GM12878 (cell line): ENCODE measurements at regions not wholly inside any gene's neighbourhood (a gene's known extent, or its start where the extent isn't known, plus 50 kb on each side); places are given as distances from the start of the nearest gene placed in this dataset.

Source experiments
- ATAC-seq: fragments of 200-7000 bp; cut with Tn5 transposase; 3 replicates; pipeline ENCODE4 v1.9.1; 2020; ENCODE audit warnings: mild to moderate bottlenecking, moderate library complexity
- BruUV-seq: library from RNA; stranded (reverse); fragments of 400-500 nt; replicated peaks from 2 replicates; lab custom pipeline; 2021; lab: Mats Ljungman, UMichigan
- CTCF ChIA-PET: fragments of 300-600 bp; sonication (Branson Sonifier 250); formaldehyde crosslinking; extraction: SDS; loops from one replicate; lab custom pipeline; 2021; ENCODE audit warnings: inconsistent platforms; lab: Yijun Ruan, JAX
- POLR2A ChIA-PET: fragments of 350-600 bp; formaldehyde crosslinking; extraction: SDS; loops from one replicate; lab custom pipeline; 2021; ENCODE audit warnings: inconsistent platforms; lab: Charles Lee
- RAD21 ChIA-PET: fragments of 300-600 bp; sonication (Branson Sonifier 250); formaldehyde crosslinking; loops from one replicate; lab custom pipeline; 2023; ENCODE audit warnings: antibody characterized with exemption; ENCODE audit not compliant: unreplicated experiment; lab: Charles Lee
- SMC1A ChIA-PET: fragments of 300-600 bp; sonication (Branson Sonifier 250); formaldehyde crosslinking; loops from one replicate; lab custom pipeline; 2023; ENCODE audit not compliant: unreplicated experiment, uncharacterized antibody; lab: Charles Lee
- DNase-seq: peaks from one replicate; pipeline ENCODE4 v3.0.0-alpha.2; 2011; ENCODE audit warnings: low read depth, low spot score
- FAIRE-seq: peaks from 3 replicates; lab custom pipeline; 2011; peaks lifted over from hg19 to GRCh38; lab: Jason Lieb, UNC
- H2AFZ ChIP-seq: 2 replicates; pipeline ENCODE4 v1.6.0; 2011; ENCODE audit warnings: low read depth, low read length, control low read depth; ENCODE audit not compliant: control insufficient read depth
- H3K27ac ChIP-seq: 2 replicates; pipeline ENCODE4 v1.5.1; 2011; ENCODE audit warnings: control low read depth; ENCODE audit not compliant: control insufficient read depth, insufficient read depth
- H3K27me3 ChIP-seq, 2 experiments: replicated peaks in 1 of 2; 2 replicates each; pipeline versions ENCODE4 v1.6.0 to v1.6.1; 2011; ENCODE audit warnings: low read length in 1 of 2; ENCODE audit not compliant: control insufficient read depth in 2 of 2, insufficient read depth in 2 of 2
- H3K36me3 ChIP-seq, 2 experiments: 2 replicates each; pipeline ENCODE4 v1.5.1; 2011; ENCODE audit warnings: low read length in 1 of 2; ENCODE audit not compliant: control insufficient read depth in 2 of 2, insufficient read depth in 2 of 2
- H3K4me1 ChIP-seq: 2 replicates; pipeline ENCODE4 v1.6.1; 2011; ENCODE audit warnings: mild to moderate bottlenecking, low read length, moderate library complexity, mixed read lengths; ENCODE audit not compliant: control insufficient read depth, insufficient read depth
- H3K4me2 ChIP-seq: 2 replicates; pipeline ENCODE4 v1.6.0; 2011; ENCODE audit warnings: control low read depth; ENCODE audit not compliant: control insufficient read depth, insufficient read depth
- H3K4me3 ChIP-seq: fragments of 200-600 bp; sonication (generic); 2 replicates; pipeline ENCODE4 v1.5.1; 2016
- H3K79me2 ChIP-seq: 2 replicates; pipeline ENCODE4 v1.6.0; 2011; ENCODE audit warnings: low read length; ENCODE audit not compliant: control insufficient read depth, insufficient read depth
- H3K9ac ChIP-seq: 2 replicates; pipeline ENCODE4 v1.8.0; 2011; ENCODE audit warnings: low read length, control low read depth, mixed read lengths; ENCODE audit not compliant: control insufficient read depth, insufficient read depth
- H3K9me3 ChIP-seq: replicated peaks from 3 replicates; pipeline ENCODE4 v1.5.1; 2011; ENCODE audit warnings: mild to moderate bottlenecking, low read length; ENCODE audit not compliant: control insufficient read depth, insufficient read depth
- H4K20me1 ChIP-seq: 2 replicates; pipeline ENCODE4 v1.6.0; 2011; ENCODE audit not compliant: control insufficient read depth, insufficient read depth
- CHD1 ChIP-seq: IDR thresholded peaks from 2 replicates; pipeline ENCODE4 v1.6.1; 2012; ENCODE audit warnings: low read depth, low read length, improper control_type of control experiment
- GATAD2B ChIP-seq: fragments of 450-650 bp; conservative IDR thresholded peaks from 2 replicates; pipeline ENCODE4 v1.6.1; 2017; ENCODE audit warnings: low read depth, mild to moderate bottlenecking, moderate library complexity
- JUNB ChIP-seq: IDR thresholded peaks from 2 replicates; pipeline ENCODE4 v1.6.1; 2016; ENCODE audit warnings: antibody characterized with exemption, mild to moderate bottlenecking
- KAT2A ChIP-seq: conservative IDR thresholded peaks from 2 replicates; pipeline ENCODE4 v1.6.1; 2011; ENCODE audit warnings: low read depth, low read length; ENCODE audit not compliant: control insufficient read depth
- MLLT1 ChIP-seq: fragments of 450-650 bp; IDR thresholded peaks from 2 replicates; pipeline ENCODE4 v1.6.1; 2016; ENCODE audit warnings: mild to moderate bottlenecking
- NFIC ChIP-seq: IDR thresholded peaks from 2 replicates; pipeline ENCODE4 v1.6.1; 2012; ENCODE audit warnings: low read depth, mild to moderate bottlenecking, inconsistent platforms, low read length, moderate library complexity
- RAD21 ChIP-seq: IDR thresholded peaks from 2 replicates; pipeline ENCODE4 v1.6.1; 2011; ENCODE audit warnings: mild to moderate bottlenecking, low read depth, low read length, moderate library complexity; ENCODE audit not compliant: insufficient read depth
- SKIL ChIP-seq: fragments of 450-650 bp; IDR thresholded peaks from 2 replicates; pipeline ENCODE4 v1.6.1; 2017; ENCODE audit warnings: mild to moderate bottlenecking, low read depth, inconsistent platforms; ENCODE audit not compliant: poor library complexity, severe bottlenecking
- ZBTB33 ChIP-seq: fragments of 450-650 bp; IDR thresholded peaks from 2 replicates; pipeline ENCODE4 v1.6.1; 2017; ENCODE audit warnings: mild to moderate bottlenecking
- ZNF207 ChIP-seq: fragments of 450-650 bp; IDR thresholded peaks from 2 replicates; pipeline ENCODE4 v1.6.1; 2014; ENCODE audit warnings: antibody characterized with exemption, mild to moderate bottlenecking, borderline replicate concordance
- WGBS: methylation state at CpG from one replicate; pipeline ENCODE4 v1.1.6; 2016; ENCODE audit warnings: low lambda C conversion rate; ENCODE audit not compliant: insufficient replicate concordance, insufficient coverage; ENCODE audit errors: missing lambda C conversion rate; 5-methylcytosine and 5-hydroxymethylcytosine counted together
- in situ Hi-C: fragments of 300-500 bp; cut with MboI; formaldehyde crosslinking; loops from 9 replicates; pipeline ENCODE4 v1.14.3; 2018; ENCODE audit warnings: mixed read lengths
- intact Hi-C: fragments of 100-400 bp; cut with micrococcal nuclease; formaldehyde crosslinking; loops from one replicate; pipeline ENCODE4 v1.14.2; 2022; ENCODE audit not compliant: unreplicated experiment

GRCh38 chr17:70582777-70583176, 413.4 kb downstream of the KCNJ2 start:
- no TSS peak for BruUV-seq
- FAIRE-seq = no peak

More at GRCh38 chr17:70582777-70583176, 413.4 kb downstream of the KCNJ2 start:
- Histone ChIP-seq H3K4me2 (no peak overlapping the region), H4K20me1 (no peaks in the 10 kb centered on the region), H3K4me3 (no peak overlapping the region), H3K36me3 (no peaks in the 10 kb centered on the region), H3K79me2 (no peaks in the 10 kb centered on the region), H3K4me1 (no peaks in the 10 kb centered on the region), H3K27ac (no peak overlapping the region), H2AFZ (no peak overlapping the region), H3K27me3 (no peaks in the 10 kb centered on the region), H3K9me3 (no peaks in the 10 kb centered on the region), H3K9ac (no peak overlapping the region)
- ATAC-seq (no peak), DNase-seq (no peak)
- ChIA-PET POLR2A (no interaction called here), SMC1A (no interaction called here), CTCF (no interaction called here), RAD21 (no interaction called here)
- intact Hi-C loops = no loop called here
- in situ Hi-C loops = no loop called here
- TF ChIP-seq NFIC = no peak
- no peak for TF ChIP-seq MLLT1
- TF ChIP-seq RAD21 = no peak
- no peak for TF ChIP-seq JUNB
- TF ChIP-seq KAT2A = no peak
- TF ChIP-seq GATAD2B = no peak
- no peak for TF ChIP-seq CHD1
- TF ChIP-seq ZNF207 = no peak
- TF ChIP-seq SKIL = no peak
- TF ChIP-seq ZBTB33 = no peak
- 0% methylated on average over 1 of the region's 1 CpG for WGBS
